ENCODE measurements at regions not wholly inside any gene's neighbourhood (a gene's known extent, or its start where the extent isn't known, plus 50 kb on each side); places are given as distances from the start of the nearest gene placed in this dataset.

DNA sequence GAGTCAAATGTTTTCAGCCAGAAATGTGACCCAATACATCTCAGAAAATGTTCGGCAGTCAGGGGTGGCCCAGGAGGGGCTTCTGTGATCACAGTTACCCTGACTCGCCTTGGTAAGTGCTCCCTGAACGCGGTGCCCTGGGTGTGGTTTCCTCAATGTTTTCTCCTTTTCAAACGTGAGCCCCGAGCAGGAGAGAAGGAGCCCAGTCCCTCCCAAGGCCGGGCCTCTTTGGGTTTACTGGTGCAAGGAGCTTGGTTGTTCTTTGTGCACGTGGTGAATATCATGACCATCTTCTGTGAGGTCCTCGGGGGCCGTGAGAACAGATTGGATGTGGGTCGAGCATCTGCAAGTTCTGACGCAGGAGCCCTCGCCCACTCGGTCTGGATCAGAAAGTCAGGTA lies 55.8 kb upstream of the VIPR2 start:
- Mint-ChIP-seq H3K4me1 (ENCODE audit: low read depth, unreplicated experiment) (no peaks in the 10 kb centered on the region), H3K27ac (ENCODE audit: unreplicated experiment) (no peak overlapping the region), H3K36me3 (ENCODE audit: insufficient read depth, unreplicated experiment) (no peaks in the 10 kb centered on the region), H3K27me3 (ENCODE audit: unreplicated experiment) (no peaks in the 10 kb centered on the region), H3K9me3 (ENCODE audit: low read depth, unreplicated experiment) (peaks cover 4% of the 10 kb centered on the region), H3K4me3 (ENCODE audit: low read depth, unreplicated experiment) (no peak overlapping the region)
- BruUV-seq (replicated peaks), result no TSS peak
- no peak for DNase-seq
- TF ChIP-seq CTCF (IDR thresholded peaks at IDR 0.05; ENCODE audit: unreplicated experiment), result no peak
- CTCF ChIA-PET, result no interaction called here
- intact Hi-C loops (cut with micrococcal nuclease; ENCODE audit: unreplicated experiment), result no loop called here

GRCh38 chr7:159198016-159198724 lies 53.5 kb upstream of the VIPR2 start:
- BruUV-seq (replicated peaks), result no TSS peak
- H3K27me3 Mint-ChIP-seq (ENCODE audit: unreplicated experiment), result no peaks in the 10 kb centered on the region
- TF ChIP-seq CTCF (IDR thresholded peaks at IDR 0.05; ENCODE audit: unreplicated experiment), result no peak
- H3K9me3 Mint-ChIP-seq (ENCODE audit: low read depth, unreplicated experiment), result peaks cover 9% of the 10 kb centered on the region
- no peak for DNase-seq
- intact Hi-C loops (cut with micrococcal nuclease; ENCODE audit: unreplicated experiment), result no loop called here
- no peak overlapping the region for H3K27ac Mint-ChIP-seq (ENCODE audit: unreplicated experiment)
- H3K4me1 Mint-ChIP-seq (ENCODE audit: low read depth, unreplicated experiment), result no peaks in the 10 kb centered on the region
- CTCF ChIA-PET, result no interaction called here
- no peaks in the 10 kb centered on the region for H3K36me3 Mint-ChIP-seq (ENCODE audit: insufficient read depth, unreplicated experiment)
- no peak overlapping the region for H3K4me3 Mint-ChIP-seq (ENCODE audit: low read depth, unreplicated experiment)

DNA sequence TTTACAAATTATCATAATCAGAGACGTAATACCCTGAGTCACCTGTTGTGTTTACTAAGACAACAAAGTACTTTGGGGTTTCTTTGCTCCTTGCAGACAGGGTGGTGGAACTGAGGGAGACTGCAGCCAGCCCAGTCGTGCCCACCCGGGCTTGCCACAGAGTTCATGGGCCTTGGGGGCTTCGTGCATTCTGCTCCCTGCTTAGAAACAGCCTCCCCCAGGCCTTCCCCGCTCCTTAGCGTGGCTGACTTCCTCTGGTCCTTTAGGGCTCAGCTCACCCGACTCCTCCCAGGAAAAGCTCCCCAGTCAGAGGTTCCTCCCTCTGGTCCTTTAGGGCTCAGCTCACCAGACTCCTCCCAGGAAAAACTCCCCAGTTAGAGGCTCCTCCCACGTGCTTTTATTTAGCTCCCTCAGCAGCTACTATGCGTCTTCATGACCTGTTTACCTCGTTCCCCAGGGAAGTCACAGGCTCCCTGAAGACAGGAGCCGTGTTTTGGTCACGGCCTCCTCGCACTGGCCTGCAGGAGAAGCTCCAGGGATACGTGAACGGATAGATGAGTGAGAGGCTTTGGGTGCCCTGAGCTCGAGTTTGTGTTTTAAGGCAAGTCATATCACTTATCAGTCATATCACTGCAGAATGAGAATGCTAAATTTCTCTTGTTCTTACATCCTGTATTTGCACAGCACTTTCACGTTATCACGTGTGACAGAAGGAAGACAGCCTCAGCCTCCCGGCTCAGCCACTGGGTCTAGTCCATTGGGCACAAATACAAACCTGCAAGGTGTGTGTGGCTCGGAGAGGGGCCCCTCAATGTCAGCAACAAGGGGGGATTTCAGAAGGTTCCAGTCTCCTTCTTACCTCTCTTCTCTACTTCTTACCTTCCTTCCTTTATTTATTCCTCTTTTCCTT lies 52.7 kb upstream of the VIPR2 start:
- intact Hi-C loops (cut with micrococcal nuclease; ENCODE audit: unreplicated experiment), result no loop called here
- Mint-ChIP-seq H3K27ac (ENCODE audit: unreplicated experiment) (no peak overlapping the region), H3K27me3 (ENCODE audit: unreplicated experiment) (no peaks in the 10 kb centered on the region), H3K4me3 (ENCODE audit: low read depth, unreplicated experiment) (no peak overlapping the region), H3K4me1 (ENCODE audit: low read depth, unreplicated experiment) (no peaks in the 10 kb centered on the region), H3K9me3 (ENCODE audit: low read depth, unreplicated experiment) (peaks cover 9% of the 10 kb centered on the region), H3K36me3 (ENCODE audit: insufficient read depth, unreplicated experiment) (no peaks in the 10 kb centered on the region)
- CTCF ChIA-PET, result no interaction called here
- no TSS peak for BruUV-seq (replicated peaks)
- TF ChIP-seq CTCF (IDR thresholded peaks at IDR 0.05; ENCODE audit: unreplicated experiment), result no peak
- no peak for DNase-seq

DNA sequence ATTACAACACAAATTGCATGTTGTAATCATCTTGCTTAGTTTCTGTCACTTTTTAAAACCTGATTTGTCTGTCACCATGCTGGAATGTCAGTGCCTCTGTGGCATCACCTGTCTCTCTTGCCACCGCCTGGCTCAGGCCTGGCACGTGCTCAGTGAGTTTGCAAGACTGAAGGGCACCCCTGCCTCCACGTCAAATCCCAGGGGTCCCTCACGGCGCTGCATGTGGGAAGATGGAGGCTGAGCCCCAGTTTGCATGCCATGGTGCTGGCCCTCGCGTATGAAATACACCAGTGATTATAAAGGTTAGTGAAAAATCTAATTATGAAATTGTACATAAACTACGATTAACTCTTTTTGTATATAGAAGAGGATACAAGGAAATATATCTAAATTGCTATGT lies 51.9 kb upstream of the VIPR2 start:
- no peaks in the 10 kb centered on the region for H3K4me1 Mint-ChIP-seq (ENCODE audit: low read depth, unreplicated experiment)
- intact Hi-C loops (cut with micrococcal nuclease; ENCODE audit: unreplicated experiment), result no loop called here
- no peak for DNase-seq
- CTCF ChIA-PET, result no interaction called here
- no peak overlapping the region for H3K4me3 Mint-ChIP-seq (ENCODE audit: low read depth, unreplicated experiment)
- H3K36me3 Mint-ChIP-seq (ENCODE audit: insufficient read depth, unreplicated experiment), result no peaks in the 10 kb centered on the region
- no peaks in the 10 kb centered on the region for H3K27me3 Mint-ChIP-seq (ENCODE audit: unreplicated experiment)
- H3K9me3 Mint-ChIP-seq (ENCODE audit: low read depth, unreplicated experiment), result peaks cover 7% of the 10 kb centered on the region
- BruUV-seq (replicated peaks), result no TSS peak
- H3K27ac Mint-ChIP-seq (ENCODE audit: unreplicated experiment), result no peak overlapping the region
- no peak for TF ChIP-seq CTCF (IDR thresholded peaks at IDR 0.05; ENCODE audit: unreplicated experiment)

Measured in Calu3 (cell line).